Activated CD4-positive, alpha-beta T cell treated with anti-CD3 and anti-CD28 coated beads, Interleukin-2, amount 50 U/mL, for 4 hours (primary cell): ENCODE measurements at regions not wholly inside any gene's neighbourhood (a gene's known extent, or its start where the extent isn't known, plus 50 kb on each side); places are given as distances from the start of the nearest gene placed in this dataset.
"Not testable (repeated sequence)": the region's sequence is repeated elsewhere in the genome, so short reads cannot be mapped to it uniquely, and the experiment has no call there.

ENCODE experiments used
- DNase-seq, 2 experiments: peaks; one replicate each; pipeline ENCODE4 v3.0.0-alpha.2; 2020

GRCh38 chr10:77740396-77740795 lies 102.8 kb upstream of the KCNMA1 start:
- not testable (repeated sequence) for DNase-seq

DNA sequence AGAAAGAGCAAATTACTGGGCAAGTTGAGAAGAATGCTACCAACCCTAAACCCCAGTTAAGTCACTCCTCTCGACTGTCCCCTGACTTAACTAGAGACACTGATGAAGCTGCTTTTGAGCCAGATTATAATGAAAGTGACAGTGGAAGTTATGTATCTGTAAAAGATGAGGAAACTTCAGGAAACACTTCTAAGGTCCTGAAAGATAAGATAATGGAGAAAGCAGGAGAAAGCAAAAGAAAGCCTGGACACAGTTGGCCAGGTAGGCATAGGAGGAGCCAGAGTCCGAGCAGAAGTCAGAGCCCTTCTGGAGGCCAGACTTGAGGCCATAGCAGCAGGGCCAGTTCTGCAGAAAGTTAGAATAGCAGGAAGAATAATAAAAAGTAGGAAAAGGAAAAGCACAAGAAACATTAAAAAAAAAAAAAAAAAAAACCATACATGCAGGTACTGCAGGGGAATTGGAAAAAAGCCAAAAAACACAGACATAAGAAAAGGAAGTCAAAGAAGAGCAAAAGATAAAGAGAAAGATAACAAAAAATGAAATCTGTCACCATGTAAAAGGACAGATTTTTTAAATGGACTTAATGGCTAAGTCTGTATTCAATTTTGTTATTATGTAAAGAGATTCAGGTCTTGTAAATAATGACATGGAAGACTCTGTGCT lies 101.0 kb upstream of the KCNMA1 start:
- no peak for DNase-seq

DNA sequence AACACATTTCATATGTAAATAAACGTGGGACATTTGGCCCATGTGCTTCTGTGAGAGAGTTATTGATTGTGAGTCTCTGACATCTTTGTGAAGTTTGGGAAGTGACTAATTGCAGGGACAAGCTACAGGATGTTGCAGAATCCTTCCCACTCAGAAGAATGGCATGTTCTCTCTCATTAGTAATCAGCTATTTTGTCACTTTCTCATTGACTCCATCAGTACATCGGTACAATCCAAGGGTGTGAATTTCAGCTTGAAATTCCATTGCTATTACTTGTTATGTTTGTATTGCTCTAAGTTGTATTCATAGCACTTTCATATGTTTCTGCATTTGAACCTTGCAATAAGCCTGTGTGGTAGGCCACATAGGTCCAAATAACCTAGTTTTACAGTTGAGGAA lies 100.0 kb upstream of the KCNMA1 start:
- DNase-seq, result no peak

GRCh38 chr10:77735136-77735535 lies 97.5 kb upstream of the KCNMA1 start:
- DNase-seq, result not testable (repeated sequence)

DNA sequence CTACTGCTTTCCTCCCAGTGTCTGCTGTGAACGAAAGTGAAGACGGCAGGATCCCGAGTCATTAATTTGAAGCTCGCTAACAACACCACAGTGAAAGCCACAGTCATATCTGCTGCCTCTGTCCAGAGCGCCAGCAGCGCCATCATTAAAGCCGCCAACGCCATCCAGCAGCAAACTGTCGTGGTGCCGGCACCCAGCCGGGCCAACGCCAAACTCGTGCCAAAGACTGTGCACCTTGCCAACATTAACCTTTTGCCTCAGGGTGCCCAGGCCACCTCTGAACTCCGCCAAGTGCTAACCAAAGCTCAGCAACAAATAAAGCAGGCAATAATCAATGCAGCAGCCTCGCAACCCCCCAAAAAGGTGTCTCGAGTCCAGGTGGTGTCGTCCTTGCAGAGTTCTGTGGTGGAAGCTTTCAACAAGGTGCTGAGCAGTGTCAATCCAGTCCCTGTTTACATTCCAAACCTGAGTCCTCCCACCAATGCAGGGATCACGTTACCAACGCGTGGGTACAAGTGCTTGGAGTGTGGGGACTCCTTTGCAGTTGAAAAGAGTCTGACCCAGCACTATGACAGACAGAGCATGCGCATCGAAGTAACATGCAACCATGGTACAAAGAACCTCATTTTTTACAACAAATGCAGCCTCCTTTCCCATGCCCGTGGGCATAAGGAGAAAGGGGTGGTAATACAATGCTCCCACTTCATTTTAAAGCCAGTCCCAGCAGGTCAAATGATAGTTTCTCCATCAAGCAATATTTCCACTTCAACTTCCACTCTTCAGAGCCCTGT lies 94.8 kb upstream of the KCNMA1 start:
- no peak for DNase-seq

- no peak for DNase-seq
Observed at GRCh38 chr10:77727481-77727880, 89.9 kb upstream of the KCNMA1 start.

- no peak for DNase-seq
Observed at GRCh38 chr10:77726732-77727131, 89.1 kb upstream of the KCNMA1 start.

- DNase-seq, result no peak
Observed at GRCh38 chr10:77726301-77726700, 88.7 kb upstream of the KCNMA1 start.

DNA sequence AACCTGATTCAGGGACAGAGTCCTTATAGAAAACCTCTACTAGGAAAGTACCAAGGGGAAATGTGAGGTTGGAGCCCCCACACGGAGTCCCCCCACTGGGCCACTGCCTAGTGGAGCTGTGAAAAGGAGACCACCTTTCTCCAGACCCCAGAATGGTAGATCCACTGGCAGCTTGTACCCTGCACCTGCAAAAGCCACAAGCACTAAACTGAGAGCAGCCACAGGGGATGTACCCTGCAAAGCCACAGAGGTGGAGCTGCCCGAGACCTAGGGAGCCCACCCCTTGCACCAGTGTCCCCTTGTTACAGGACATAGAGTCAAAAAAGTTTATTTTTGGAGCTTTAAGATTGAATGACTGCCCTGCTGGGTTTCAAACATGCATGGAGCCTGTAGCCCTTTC lies 87.2 kb upstream of the KCNMA1 start:
- no peak for DNase-seq

- DNase-seq, result no peak
Observed at GRCh38 chr10:77723376-77723775, 85.8 kb upstream of the KCNMA1 start.

DNA sequence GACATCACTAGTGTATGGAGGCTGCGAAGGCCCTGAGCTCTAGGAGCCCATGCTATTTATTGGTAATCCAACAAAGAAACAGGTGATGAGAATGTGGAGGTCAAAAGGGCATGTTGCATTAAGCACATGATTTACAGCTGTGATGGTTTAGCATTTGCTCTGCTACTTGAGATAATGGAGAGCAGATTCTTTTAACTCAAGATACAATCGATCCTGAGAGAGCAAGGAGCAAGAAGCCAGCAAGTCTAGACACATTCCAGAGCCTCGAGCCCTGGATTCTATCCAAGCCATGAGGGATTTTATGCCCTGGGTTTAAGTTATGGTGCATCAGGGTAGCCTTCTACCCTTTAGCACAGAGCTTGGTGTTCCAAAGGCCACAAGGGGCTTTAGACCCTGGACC lies 85.3 kb upstream of the KCNMA1 start:
- not testable (repeated sequence) for DNase-seq

DNA sequence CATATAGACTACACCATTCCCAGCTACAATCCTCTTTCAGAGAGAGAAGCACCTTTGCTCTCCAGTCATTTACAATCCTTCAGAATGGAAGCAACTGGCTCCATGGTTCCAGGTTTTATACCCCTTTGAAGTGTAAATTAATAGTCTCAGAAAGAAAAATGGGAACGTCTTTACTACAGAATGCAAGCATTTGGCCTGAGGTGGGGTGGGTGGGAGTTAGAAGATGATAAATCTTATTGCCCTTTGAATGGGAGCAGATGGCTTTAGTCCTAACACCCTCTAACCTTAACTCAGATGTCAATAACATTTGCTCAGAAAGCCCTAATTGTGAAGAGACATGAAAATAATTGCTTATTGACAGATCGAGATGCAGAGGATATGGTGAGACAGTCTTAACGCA lies 84.2 kb upstream of the KCNMA1 start:
- DNase-seq, result no peak

GRCh38 chr10:77718957-77719356 lies 81.3 kb upstream of the KCNMA1 start:
- no peak for DNase-seq

DNA sequence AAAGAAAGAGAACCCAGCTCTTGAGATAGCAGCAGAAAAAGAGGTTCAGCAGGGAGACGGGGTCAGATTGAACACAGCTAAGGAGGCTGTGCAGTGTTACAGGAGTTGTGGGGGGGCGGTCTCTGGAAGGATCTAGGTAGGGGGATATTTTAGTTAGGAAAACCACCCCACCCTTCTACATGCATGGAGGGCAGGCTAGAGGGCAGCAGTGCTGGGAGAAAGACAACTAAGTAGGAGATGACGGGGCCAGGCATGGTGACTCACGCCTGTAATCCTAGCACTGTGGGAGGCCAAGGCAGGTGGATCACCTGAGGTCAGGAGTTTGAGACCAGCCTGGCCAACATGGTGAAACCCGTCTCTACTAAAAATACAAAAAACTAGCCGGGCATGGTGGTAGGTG lies 80.7 kb upstream of the KCNMA1 start:
- not testable (repeated sequence) for DNase-seq

DNA sequence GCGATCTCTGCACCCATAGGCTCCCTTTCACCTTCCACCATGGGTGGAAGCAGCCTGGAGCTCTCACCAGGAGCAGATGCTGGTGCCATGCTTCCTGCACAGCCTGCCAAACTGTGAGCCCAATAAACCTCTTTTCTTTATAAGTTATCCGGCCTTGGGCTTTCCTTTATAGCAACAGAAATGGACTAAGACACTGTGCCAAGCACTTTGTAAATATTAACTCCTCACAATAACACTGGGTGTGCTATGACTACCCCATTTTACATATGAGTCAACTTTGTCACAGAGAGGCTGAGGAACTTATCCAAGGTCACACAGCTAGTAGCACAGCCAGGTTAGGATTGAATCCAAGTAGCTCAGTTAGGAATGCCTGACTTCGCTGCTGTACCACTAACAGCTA lies 79.7 kb upstream of the KCNMA1 start:
- DNase-seq, result no peak

DNA sequence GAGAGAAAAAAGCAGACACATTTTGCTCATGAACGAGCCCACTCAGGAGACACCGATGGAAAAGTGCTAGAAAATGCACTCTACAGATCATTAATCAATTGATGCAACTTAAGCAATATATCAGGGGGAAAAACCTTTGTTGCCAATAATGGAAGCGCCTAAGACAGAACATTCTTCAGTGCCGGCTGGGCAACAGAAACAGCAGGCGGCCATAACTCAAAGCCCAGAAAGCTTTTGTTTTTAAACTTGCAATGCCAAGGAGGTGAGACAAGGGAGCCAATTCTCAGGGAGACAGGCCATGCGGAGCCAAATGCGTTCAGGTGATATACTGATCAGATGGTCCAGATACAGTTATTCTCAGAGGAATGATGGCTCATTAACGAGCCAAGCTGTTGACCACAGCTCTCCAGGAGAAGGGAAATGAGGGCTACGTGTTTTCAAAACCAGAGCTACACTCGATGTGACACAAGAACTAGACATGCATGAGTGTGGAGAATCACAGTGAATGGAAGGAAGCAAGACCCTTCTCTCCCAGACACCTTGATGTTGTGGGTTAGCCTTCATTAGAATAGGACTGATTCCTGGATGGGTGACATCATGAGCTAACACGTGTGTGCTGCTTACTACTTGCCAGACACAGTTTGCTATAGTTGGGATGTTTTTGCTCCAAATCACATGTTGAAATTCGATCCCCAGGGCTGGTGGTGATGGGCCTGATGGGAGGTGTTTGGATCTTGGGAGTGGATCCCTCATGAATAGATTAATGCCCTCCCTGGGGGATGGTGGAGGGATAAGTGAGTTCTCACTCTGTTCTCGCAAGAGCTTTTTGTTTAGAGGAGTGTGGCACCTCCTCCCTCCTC lies 79.1 kb upstream of the KCNMA1 start:
- DNase-seq, result no peak

GRCh38 chr10:77715536-77715935 lies 77.9 kb upstream of the KCNMA1 start:
- DNase-seq, result no peak

GRCh38 chr10:77715088-77715487 lies 77.5 kb upstream of the KCNMA1 start:
- DNase-seq, result no peak

GRCh38 chr10:77713521-77714280 lies 76.1 kb upstream of the KCNMA1 start:
- DNase-seq, result no peak

- DNase-seq, result no peak
Observed at GRCh38 chr10:77712207-77712606, 74.6 kb upstream of the KCNMA1 start.

- no peak for DNase-seq
Observed at GRCh38 chr10:77711683-77712049, 74.1 kb upstream of the KCNMA1 start.

DNA sequence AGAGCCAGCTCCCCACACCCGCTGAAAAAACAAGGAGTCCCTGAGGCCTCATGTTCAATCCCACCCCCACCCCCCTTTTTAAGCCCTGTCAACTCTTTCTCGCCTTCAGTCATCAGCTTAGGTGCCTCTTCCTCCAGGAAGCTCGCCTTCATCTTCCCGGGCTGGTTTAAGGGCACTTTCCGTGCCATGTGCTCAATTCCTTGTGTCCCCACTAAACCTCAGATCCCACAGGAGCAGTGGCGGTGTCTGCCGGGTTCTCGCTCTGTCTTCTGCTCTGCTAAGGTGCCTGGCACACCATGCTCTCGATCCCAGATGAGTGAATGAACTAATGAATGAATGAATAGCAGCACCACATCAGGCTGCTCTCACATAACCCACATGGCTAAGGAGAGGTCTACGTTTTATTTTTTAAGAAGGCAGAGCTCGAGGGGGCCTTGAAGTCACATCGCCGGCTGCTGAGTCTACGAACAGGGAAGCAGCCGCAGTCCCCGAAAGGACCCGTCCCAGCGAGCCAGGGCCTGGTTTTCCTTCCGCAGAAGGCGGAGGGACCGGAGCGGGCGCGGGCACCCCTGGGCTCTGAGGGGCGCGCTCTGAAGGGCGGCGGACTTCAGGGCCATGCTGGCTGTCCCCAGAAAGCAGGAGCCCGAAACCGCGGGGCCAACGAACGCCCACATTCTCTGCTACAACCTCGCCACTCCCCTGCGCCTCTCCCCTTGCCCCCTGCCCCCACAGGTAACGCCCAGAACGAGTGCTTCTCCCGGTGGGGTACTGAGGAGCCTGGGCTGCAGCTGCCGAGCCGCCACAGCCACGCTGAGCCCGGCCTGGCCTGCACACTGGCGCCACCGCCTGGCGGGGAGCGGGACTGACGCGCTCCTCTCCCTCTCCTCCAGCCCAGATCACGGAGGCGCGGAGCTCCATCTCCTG lies 73.4 kb upstream of the KCNMA1 start:
- peak; percentile 47 to 55 for DNase-seq
